Gastroesophageal sphincter (tissue), 4 donors: ENCODE measurements at regions not wholly inside any gene's neighbourhood (a gene's known extent, or its start where the extent isn't known, plus 50 kb on each side); places are given as distances from the start of the nearest gene placed in this dataset.

Source experiments
- ATAC-seq: fragments of 150-250 bp; one replicate; pipeline ENCODE4 v1.9.1; 2016; ENCODE audit warnings: mild to moderate bottlenecking, moderate library complexity
- H3K27ac ChIP-seq, 4 donors: fragments of 200-600 bp; sonication (generic) in 3 of 4; 1 replicate in 3 of 4; 2 replicates in 1 of 4; pipeline ENCODE4 v1.5.1; 2016 to 2019
- H3K27me3 ChIP-seq: fragments of 200-600 bp; sonication (generic); one replicate; pipeline ENCODE4 v1.5.1; 2019
- H3K36me3 ChIP-seq, 2 donors: fragments of 200-600 bp; sonication (generic); one replicate each; pipeline ENCODE4 v1.5.1; 2019; ENCODE audit warnings: control low read depth in 1 of 2
- H3K4me1 ChIP-seq, 3 donors: fragments of 200-600 bp; sonication (generic); 1 replicate in 2 of 3; 2 replicates in 1 of 3; pipeline ENCODE4 v1.5.1; 2016 to 2019; ENCODE audit warnings: control low read depth in 2 of 3
- H3K4me3 ChIP-seq, 2 donors: fragments of 200-600 bp; sonication (generic); one replicate each; pipeline ENCODE4 v1.5.1; 2019; ENCODE audit warnings: mild to moderate bottlenecking in 1 of 2, moderate library complexity in 1 of 2
- H3K9me3 ChIP-seq, 3 donors: fragments of 200-600 bp; sonication (generic); one replicate each; pipeline ENCODE4 v1.5.1; 2017 to 2019; ENCODE audit warnings: control low read depth in 2 of 3
- CTCF ChIP-seq, 4 experiments: fragments of 200-600 bp in 2 of 4; fragments of 450-650 bp in 2 of 4; sonication (generic) in 1 of 4; IDR thresholded peaks; one replicate each; pipeline ENCODE4 v1.5.1; 2017 to 2019; ENCODE audit warnings: antibody characterized with exemption in 4 of 4, mild to moderate bottlenecking in 2 of 4, moderate library complexity in 2 of 4
- EP300 ChIP-seq: sonication (generic); formaldehyde crosslinking; IDR thresholded peaks from one replicate; pipeline ENCODE4 v1.6.1; 2017; ENCODE audit warnings: antibody characterized with exemption, mild to moderate bottlenecking
- POLR2A ChIP-seq, 2 donors: fragments of 450-650 bp; IDR thresholded peaks; one replicate each; pipeline ENCODE4 v1.6.1; 2017; ENCODE audit warnings: antibody characterized with exemption in 2 of 2, mild to moderate bottlenecking in 2 of 2, moderate library complexity in 1 of 2
- POLR2AphosphoS5 ChIP-seq: sonication (generic); formaldehyde crosslinking; IDR thresholded peaks from one replicate; pipeline ENCODE4 v1.6.1; 2017; ENCODE audit warnings: antibody characterized with exemption
- WGBS, 2 donors: methylation state at CpG; one replicate each; pipeline ENCODE4 v1.1.5; 2018; ENCODE audit warnings: low coverage in 1 of 2; 5-methylcytosine and 5-hydroxymethylcytosine counted together

GRCh38 chr13:31054632-31055031, 107.1 kb downstream of the HSPH1 start:
- Histone ChIP-seq H3K27me3 (peaks cover 17% of the 10 kb centered on the region), H3K4me3 (no peak overlapping the region), H3K27ac (no peak overlapping the region), H3K9me3 (no peaks in the 10 kb centered on the region), H3K4me1 (no peaks in the 10 kb centered on the region), H3K36me3 (no peaks in the 10 kb centered on the region)
- 91 to 97% methylated on average over 4 of the region's 4 CpGs for WGBS, 2 donors
- TF ChIP-seq CTCF (IDR thresholded peaks at IDR 0.05): no peak
- TF ChIP-seq POLR2AphosphoS5: no peak
- TF ChIP-seq POLR2A (IDR thresholded peaks at IDR 0.05): no peak
- TF ChIP-seq EP300: no peak
- ATAC-seq: no peak

GRCh38 chr13:31053896-31054295, 107.8 kb downstream of the HSPH1 start:
- TF ChIP-seq POLR2AphosphoS5 (no peak), POLR2A (IDR thresholded peaks at IDR 0.05) (no peak), CTCF (IDR thresholded peaks at IDR 0.05) (no peak), EP300 (no peak)
- no peaks in the 10 kb centered on the region for H3K9me3 ChIP-seq
- no peaks in the 10 kb centered on the region for H3K4me1 ChIP-seq
- no peak for ATAC-seq
- no peak overlapping the region for H3K27ac ChIP-seq
- 88 to 90% methylated on average over 4 of the region's 6 CpGs for WGBS, 2 donors
- no peaks in the 10 kb centered on the region for H3K36me3 ChIP-seq
- H3K27me3 ChIP-seq: peaks cover 15% of the 10 kb centered on the region
- H3K4me3 ChIP-seq: no peak overlapping the region

GRCh38 chr13:31053091-31053490, 108.6 kb downstream of the HSPH1 start:
- H3K9me3 ChIP-seq: no peaks in the 10 kb centered on the region
- no peak overlapping the region for H3K27ac ChIP-seq
- no peaks in the 10 kb centered on the region for H3K36me3 ChIP-seq
- peaks cover 11% of the 10 kb centered on the region for H3K27me3 ChIP-seq
- H3K4me3 ChIP-seq: no peak overlapping the region
- ATAC-seq: no peak
- TF ChIP-seq CTCF (IDR thresholded peaks at IDR 0.05) (no peak), POLR2A (IDR thresholded peaks at IDR 0.05) (no peak), EP300 (no peak), POLR2AphosphoS5 (no peak)
- no peaks in the 10 kb centered on the region for H3K4me1 ChIP-seq
- 67% methylated on average over 3 of the region's 7 CpGs; no CpG with 5 or more reads in 1 of the 2 donors for WGBS, 2 donors

- Histone ChIP-seq H3K9me3 (no peaks in the 10 kb centered on the region), H3K27me3 (peaks cover 11% of the 10 kb centered on the region), H3K4me1 (peaks cover 0 to 2% (median under 1%) of the 10 kb centered on the region in 3 donors), H3K4me3 (no peak overlapping the region), H3K36me3 (no peaks in the 10 kb centered on the region), H3K27ac (no peak overlapping the region)
- 80 to 98% methylated on average over 5 to 6 of the region's 8 CpGs for WGBS, 2 donors
- no peak for ATAC-seq
- TF ChIP-seq POLR2A (IDR thresholded peaks at IDR 0.05): no peak
- TF ChIP-seq CTCF (IDR thresholded peaks at IDR 0.05): no peak
- no peak for TF ChIP-seq EP300
- TF ChIP-seq POLR2AphosphoS5: no peak
Observed at GRCh38 chr13:31052478-31052877, 109.2 kb downstream of the HSPH1 start.

- H3K4me1 ChIP-seq: peaks cover 0 to 7% (median 5%) of the 10 kb centered on the region in 3 donors
- H3K4me3 ChIP-seq: no peak overlapping the region
- peaks cover 11% of the 10 kb centered on the region for H3K27me3 ChIP-seq
- no peak for TF ChIP-seq POLR2A (IDR thresholded peaks at IDR 0.05)
- 97% methylated on average over 3 of the region's 8 CpGs; no CpG with 5 or more reads in 1 of the 2 donors for WGBS, 2 donors
- no peaks in the 10 kb centered on the region for H3K36me3 ChIP-seq
- no peak for ATAC-seq
- H3K9me3 ChIP-seq: no peaks in the 10 kb centered on the region
- no peak overlapping the region for H3K27ac ChIP-seq
Observed at GRCh38 chr13:31051999-31052398, 109.7 kb downstream of the HSPH1 start.
